ENCODE measurements at regions not wholly inside any gene's neighbourhood (a gene's known extent, or its start where the extent isn't known, plus 50 kb on each side); places are given as distances from the start of the nearest gene placed in this dataset.
"Not testable (repeated sequence)": the region's sequence is repeated elsewhere in the genome, so short reads cannot be mapped to it uniquely, and the experiment has no call there.

- POLR2A ChIA-PET (ENCODE audit: partially characterized antibody); H2BK120ac ChIP-seq (replicated peaks; ENCODE audit: low read depth, low read length); H3K4me3 ChIP-seq (ENCODE audit: extremely low read depth in 1 of 4, insufficient read depth in 2 of 4, low read depth in 3 of 4, low read length in 4 of 4); H3K4me2 ChIP-seq (ENCODE audit: insufficient read depth in 1 of 2, low read depth in 2 of 2, low read length in 2 of 2); H3K23ac ChIP-seq (ENCODE audit: insufficient read length); H3K27me3 ChIP-seq (replicated peaks in 1 of 4; ENCODE audit: control insufficient read depth in 3 of 4, extremely low read depth in 1 of 4, insufficient read depth in 3 of 4, low read length in 3 of 4); H3K79me2 ChIP-seq (ENCODE audit: control insufficient read depth in 1 of 2, insufficient read depth in 2 of 2, low read length in 2 of 2); H2BK15ac ChIP-seq (ENCODE audit: low read length); H3K23me2 ChIP-seq (ENCODE audit: low read depth, low read length); H3K79me1 ChIP-seq (ENCODE audit: low read depth, low read length); H3K56ac ChIP-seq (replicated peaks; ENCODE audit: insufficient read length, low read depth, low read length); FAIRE-seq; H3K4me1 ChIP-seq (replicated peaks in 1 of 4; ENCODE audit: control insufficient read depth in 3 of 4, insufficient read depth in 4 of 4, low read length in 3 of 4); H2AFZ ChIP-seq (ENCODE audit: low read length); H4K8ac ChIP-seq (ENCODE audit: extremely low read depth, insufficient read depth, low read length); H3K4ac ChIP-seq (replicated peaks; ENCODE audit: insufficient read length, low read depth, low read length); DNase-seq (ENCODE audit: low read depth in 1 of 2, low spot score in 2 of 2); H4K20me1 ChIP-seq (replicated peaks in 1 of 2; ENCODE audit: control insufficient read depth in 1 of 2, insufficient read depth in 2 of 2, low read length in 2 of 2); H4K91ac ChIP-seq (replicated peaks; ENCODE audit: insufficient read length, low read length); H2AK5ac ChIP-seq (ENCODE audit: low read depth, low read length); H4K5ac ChIP-seq (ENCODE audit: insufficient read length, low read depth, low read length); H3K9me3 ChIP-seq (ENCODE audit: insufficient read depth in 2 of 2, low read depth in 1 of 2, low read length in 1 of 2); H2BK20ac ChIP-seq (ENCODE audit: low read length); H3K27ac ChIP-seq (ENCODE audit: low read depth, low read length); H2BK12ac ChIP-seq (ENCODE audit: low read depth, low read length); H3K14ac ChIP-seq (ENCODE audit: insufficient read length); H3K36me3 ChIP-seq (ENCODE audit: control insufficient read depth in 2 of 4, insufficient read depth in 4 of 4, low read length in 3 of 4); H3K18ac ChIP-seq (ENCODE audit: extremely low read depth, low read length); H3K9ac ChIP-seq (replicated peaks in 1 of 4; ENCODE audit: extremely low read depth in 1 of 4, low read depth in 3 of 4, low read length in 3 of 4); H2BK5ac ChIP-seq (ENCODE audit: low read depth, low read length): not testable (repeated sequence)
- WGBS, 2 experiments (ENCODE audit: extremely low coverage in 1 of 2, insufficient coverage in 1 of 2, insufficient read length in 1 of 2, insufficient replicate concordance in 2 of 2, low coverage in 1 of 2, low lambda C conversion rate in 2 of 2, missing lambda C conversion rate in 1 of 2) = 100% methylated on average over 1 of the region's 1 CpG; no CpG with 5 or more reads in 1 of the 2 experiments
- CTCF ChIA-PET (ENCODE audit: partially characterized antibody) = interaction anchor here (1.4 kb wide), 1 partner anchor 22 kb away, joined by 3 read pairs; no protein-coding TSS in a partner anchor
Observed at GRCh38 chrX:107393656-107394055, 55.8 kb upstream of the FRMPD3 start.

Data from H1 (cell line).